ENCODE measurements at regions not wholly inside any gene's neighbourhood (a gene's known extent, or its start where the extent isn't known, plus 50 kb on each side); places are given as distances from the start of the nearest gene placed in this dataset.

GRCh38 chr4:148962539-148963290, 520.5 kb upstream of the NR3C2 start:
- ATAC-seq, result no peak
- TF ChIP-seq CSRNP3 (CRISPR knock-in tag; IDR thresholded peaks at IDR 0.05) (no peak), ARNTL (CRISPR knock-in tag; IDR thresholded peaks at IDR 0.05; ENCODE audit: borderline replicate concordance, low read depth) (no peak), ZNF565 (CRISPR knock-in tag; conservative IDR thresholded peaks at IDR 0.05; ENCODE audit: low read depth) (no peak), PPARA (CRISPR knock-in tag; IDR thresholded peaks at IDR 0.05; ENCODE audit: borderline replicate concordance) (no peak), RARB (CRISPR knock-in tag; IDR thresholded peaks at IDR 0.05) (no peak), ZFP30 (CRISPR knock-in tag; IDR thresholded peaks at IDR 0.05) (no peak), TOX (CRISPR knock-in tag; IDR thresholded peaks at IDR 0.05; ENCODE audit: borderline replicate concordance) (no peak), OSR1 (CRISPR knock-in tag; IDR thresholded peaks at IDR 0.05) (no peak), SNAI2 (CRISPR knock-in tag; IDR thresholded peaks at IDR 0.05) (no peak), ESRRG (CRISPR knock-in tag; IDR thresholded peaks at IDR 0.05) (no peak), ISL1 (CRISPR knock-in tag; IDR thresholded peaks at IDR 0.05) (no peak)

- no peak for TF ChIP-seq ISL1 (CRISPR knock-in tag; IDR thresholded peaks at IDR 0.05)
- TF ChIP-seq CSDC2 (CRISPR knock-in tag; IDR thresholded peaks at IDR 0.05), result no peak
- TF ChIP-seq OSR1 (CRISPR knock-in tag; IDR thresholded peaks at IDR 0.05), result no peak
- no peak for TF ChIP-seq ZFP30 (CRISPR knock-in tag; IDR thresholded peaks at IDR 0.05)
- no peak for TF ChIP-seq ZFP3 (CRISPR knock-in tag; IDR thresholded peaks at IDR 0.05)
- TF ChIP-seq ZNF565 (CRISPR knock-in tag; conservative IDR thresholded peaks at IDR 0.05; ENCODE audit: low read depth), result no peak
- no peak for TF ChIP-seq GLIS3 (CRISPR knock-in tag; IDR thresholded peaks at IDR 0.05)
- TF ChIP-seq ZC3H10 (CRISPR knock-in tag; IDR thresholded peaks at IDR 0.05), result no peak
- no peak for TF ChIP-seq PATZ1 (CRISPR knock-in tag; IDR thresholded peaks at IDR 0.05; ENCODE audit: borderline replicate concordance)
- no peak for TF ChIP-seq TSHZ2 (CRISPR knock-in tag; IDR thresholded peaks at IDR 0.05)
- no peak for TF ChIP-seq CREB5 (CRISPR knock-in tag; IDR thresholded peaks at IDR 0.05; ENCODE audit: low read depth)
- TF ChIP-seq CSRNP3 (CRISPR knock-in tag; IDR thresholded peaks at IDR 0.05), result no peak
- no peak for TF ChIP-seq ZNF8 (CRISPR knock-in tag; IDR thresholded peaks at IDR 0.05)
- ATAC-seq, result no peak
These were observed 519.3 kb upstream of the NR3C2 start for GRCh38 chr4:148961526-148961925.

- no peak for ATAC-seq
- TF ChIP-seq ARNTL (CRISPR knock-in tag; IDR thresholded peaks at IDR 0.05; ENCODE audit: borderline replicate concordance, low read depth), result no peak
- TF ChIP-seq TOX (CRISPR knock-in tag; IDR thresholded peaks at IDR 0.05; ENCODE audit: borderline replicate concordance), result no peak
- TF ChIP-seq TCF4 (CRISPR knock-in tag; IDR thresholded peaks at IDR 0.05; ENCODE audit: borderline replicate concordance), result no peak
- no peak for TF ChIP-seq ZFP3 (CRISPR knock-in tag; IDR thresholded peaks at IDR 0.05)
- no peak for TF ChIP-seq PATZ1 (CRISPR knock-in tag; IDR thresholded peaks at IDR 0.05; ENCODE audit: borderline replicate concordance)
These were observed 516.1 kb upstream of the NR3C2 start for GRCh38 chr4:148958317-148958716.
